UCSD-AML1 (cell line): ENCODE measurements at regions not wholly inside any gene's neighbourhood (a gene's known extent, or its start where the extent isn't known, plus 50 kb on each side); places are given as distances from the start of the nearest gene placed in this dataset.
"Not testable (repeated sequence)": the region's sequence is repeated elsewhere in the genome, so short reads cannot be mapped to it uniquely, and the experiment has no call there.

Experiments
- DNase-seq: peaks from one replicate; lab custom pipeline; 2025; ENCODE audit not compliant: unreplicated experiment; lab: John Stamatoyannopoulos, UW

DNA sequence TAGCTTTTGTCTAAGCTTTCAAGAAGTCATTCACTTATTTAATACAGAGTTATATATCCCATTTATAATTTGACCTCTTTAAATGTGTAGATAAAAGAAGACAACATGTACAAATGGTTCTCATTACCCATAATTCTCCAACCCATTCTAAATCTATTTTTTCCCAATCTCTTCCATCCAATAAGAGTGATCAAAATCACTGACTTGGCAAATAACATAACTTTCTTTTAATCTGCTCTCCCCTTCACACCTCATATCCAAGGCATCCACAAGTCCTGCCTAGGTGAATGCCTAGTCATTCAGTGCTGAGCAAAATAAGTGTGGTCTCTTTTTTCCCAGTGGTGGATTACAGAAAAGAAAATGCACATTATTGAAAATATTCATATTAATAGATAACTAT, 1231.1 kb downstream of the CDH11 start:
- no peak for DNase-seq

DNA sequence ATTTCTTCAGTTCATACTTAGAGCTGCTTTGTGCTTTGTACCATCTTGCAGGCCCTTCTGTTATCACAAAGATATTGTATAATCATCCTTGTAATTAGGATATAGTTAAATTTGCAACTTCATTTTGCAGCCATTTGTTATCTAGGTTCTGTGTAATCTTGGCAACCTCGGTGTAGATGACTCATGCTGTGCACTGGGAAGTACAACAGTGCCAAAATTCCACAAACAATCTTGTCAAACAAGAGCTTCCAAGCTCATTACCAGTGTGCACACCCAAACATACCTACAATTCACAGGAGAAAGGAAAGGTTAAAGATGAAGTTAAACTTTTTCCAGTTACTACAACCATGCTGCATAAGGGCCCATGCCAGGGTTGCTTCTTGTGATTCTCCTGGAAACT, 1231.8 kb downstream of the CDH11 start:
- DNase-seq: no peak

DNA sequence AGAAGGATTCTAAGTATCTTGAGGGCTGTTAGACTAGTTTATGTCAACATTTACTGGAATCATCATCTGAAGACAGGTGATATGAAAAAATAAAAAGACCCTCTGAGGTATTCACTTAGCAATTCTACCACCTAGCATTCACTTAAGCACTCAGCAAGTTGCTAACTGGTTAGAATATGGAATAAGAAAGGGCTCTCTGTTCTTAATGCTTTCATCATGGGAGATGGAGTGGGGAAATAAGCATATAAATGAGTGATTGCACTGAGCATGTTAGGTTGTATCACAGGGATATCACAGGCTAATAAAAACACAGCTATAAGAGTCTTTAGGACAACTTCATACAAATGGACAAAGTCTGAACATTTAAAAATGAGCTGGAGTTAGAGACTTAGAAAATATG, 1238.8 kb downstream of the CDH11 start:
- DNase-seq: no peak

DNA sequence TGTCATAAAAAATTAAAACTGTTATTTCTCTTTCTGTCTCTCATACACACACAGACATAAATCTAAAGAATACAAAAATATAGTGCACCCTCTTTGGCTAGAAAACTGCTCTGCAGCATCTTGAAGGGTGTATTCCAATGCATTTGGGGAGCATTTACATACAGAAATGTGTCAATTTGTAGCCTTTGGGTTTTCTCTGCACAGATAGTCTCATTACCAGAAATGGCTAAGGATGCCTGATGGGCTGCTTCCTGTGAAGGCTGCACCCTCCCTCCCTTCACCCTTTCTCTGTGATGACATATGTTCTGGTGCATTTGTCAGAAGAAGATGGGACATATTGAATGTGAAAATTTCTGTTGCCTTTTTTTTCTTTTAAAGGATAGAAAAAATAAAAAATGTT, 1239.3 kb downstream of the CDH11 start:
- DNase-seq: no peak

DNA sequence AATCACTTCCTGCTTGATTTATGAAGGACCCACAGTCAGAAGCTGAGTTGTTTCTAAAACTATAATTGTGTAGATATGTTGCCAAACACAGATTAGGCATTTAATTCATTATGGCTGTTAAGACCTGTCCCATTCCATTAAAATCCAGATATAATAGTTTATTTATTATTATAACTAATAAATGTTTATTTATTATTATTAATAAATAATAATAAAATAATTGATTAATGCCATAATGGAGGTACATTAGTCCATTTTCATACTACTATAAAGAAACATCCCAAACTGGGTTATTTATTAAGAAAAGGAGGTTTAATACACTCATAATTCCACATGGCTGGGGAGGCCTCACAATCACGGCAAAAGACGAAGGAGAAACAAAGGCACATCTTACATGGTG, 1240.9 kb downstream of the CDH11 start:
- no peak for DNase-seq

GRCh38 chr16:63877401-63877800, 1244.5 kb downstream of the CDH11 start:
- DNase-seq: no peak

- DNase-seq: no peak
These were observed 1245.8 kb downstream of the CDH11 start for GRCh38 chr16:63876103-63876502.

GRCh38 chr16:63860700-63861099, 1261.2 kb downstream of the CDH11 start:
- DNase-seq: not testable (repeated sequence)

- DNase-seq: no peak
These were observed 1265.3 kb downstream of the CDH11 start for GRCh38 chr16:63856537-63856936.

DNA sequence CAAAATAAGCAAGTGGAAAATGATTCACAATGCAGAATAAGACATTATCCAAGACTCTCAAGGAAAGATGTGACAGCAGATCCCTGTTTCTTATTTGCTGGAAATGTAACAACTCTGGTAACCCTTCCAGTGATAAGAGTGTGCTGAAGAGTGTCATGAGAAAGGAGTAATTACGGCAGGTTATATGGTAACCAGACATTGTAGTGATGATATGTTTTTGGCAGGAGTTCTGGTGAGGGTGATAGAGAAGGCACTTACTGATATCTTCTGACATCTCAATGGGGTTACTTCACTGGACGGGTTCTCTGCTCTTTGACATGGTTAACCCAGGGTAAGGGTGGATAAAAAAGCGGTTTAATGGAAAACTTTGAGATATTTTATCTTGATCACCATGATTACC, 1270.9 kb downstream of the CDH11 start:
- DNase-seq: no peak

DNA sequence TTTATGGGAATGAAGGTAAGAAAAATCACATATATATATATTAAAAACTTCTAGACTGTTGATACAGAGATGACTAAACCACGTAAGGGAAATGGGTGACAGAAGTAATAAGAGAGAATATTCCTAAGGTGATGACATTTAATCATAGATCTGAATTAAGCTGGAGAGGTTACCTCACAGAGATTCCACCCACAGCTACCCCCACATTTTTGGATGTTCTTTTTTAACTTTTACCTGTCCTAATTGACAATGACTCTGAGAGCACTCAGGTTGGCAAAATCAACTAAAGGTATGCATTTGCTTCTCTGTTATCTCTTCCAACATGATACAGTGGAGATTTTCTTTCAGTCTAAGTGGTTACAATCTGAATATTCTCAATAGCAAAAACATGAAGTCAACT, 1280.6 kb downstream of the CDH11 start:
- DNase-seq: no peak

DNA sequence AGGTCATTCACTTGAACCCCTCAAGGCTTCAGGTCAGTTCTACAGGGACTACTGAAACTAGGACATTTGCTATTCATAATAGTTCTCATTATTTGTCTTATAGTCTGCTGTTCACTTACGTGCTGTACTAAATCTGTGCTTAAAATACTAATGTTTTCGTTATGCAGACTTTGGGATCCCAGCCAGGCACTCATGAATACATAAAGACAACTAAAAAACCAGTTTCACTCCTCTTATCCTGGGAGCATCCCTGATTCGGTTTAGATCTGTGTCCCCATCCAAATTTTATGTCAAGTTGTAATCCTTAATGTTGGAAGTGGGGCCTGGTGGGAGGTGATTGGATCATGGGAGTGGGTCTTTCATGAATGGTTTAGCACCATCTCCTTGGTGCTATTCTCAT, 1291.8 kb downstream of the CDH11 start:
- no peak for DNase-seq

- no peak for DNase-seq
These were observed 1299.0 kb downstream of the CDH11 start for GRCh38 chr16:63822818-63823217.

DNA sequence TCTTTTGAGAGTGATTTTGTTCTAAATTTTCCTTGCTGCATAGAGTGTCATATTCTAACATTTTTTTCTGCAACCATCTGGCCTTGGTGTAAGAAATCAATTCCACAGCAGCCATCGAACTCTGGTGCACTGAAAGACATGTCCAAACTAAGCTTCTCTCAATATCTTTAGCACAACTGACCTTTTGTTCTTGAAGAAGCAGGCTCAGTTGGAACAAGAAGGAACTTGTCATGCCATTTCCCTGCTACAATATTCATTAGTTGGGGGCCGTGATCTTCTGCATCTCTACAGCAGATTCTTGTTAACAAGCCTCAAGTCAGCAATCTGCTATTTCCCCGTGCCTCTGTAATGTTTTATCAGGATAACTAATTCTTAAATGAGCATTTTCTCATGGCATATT, 1305.6 kb downstream of the CDH11 start:
- DNase-seq: no peak

- DNase-seq: no peak
These were observed 1308.0 kb downstream of the CDH11 start for GRCh38 chr16:63813862-63814261.

- DNase-seq: no peak
These were observed 1313.1 kb downstream of the CDH11 start for GRCh38 chr16:63808730-63809129.

DNA sequence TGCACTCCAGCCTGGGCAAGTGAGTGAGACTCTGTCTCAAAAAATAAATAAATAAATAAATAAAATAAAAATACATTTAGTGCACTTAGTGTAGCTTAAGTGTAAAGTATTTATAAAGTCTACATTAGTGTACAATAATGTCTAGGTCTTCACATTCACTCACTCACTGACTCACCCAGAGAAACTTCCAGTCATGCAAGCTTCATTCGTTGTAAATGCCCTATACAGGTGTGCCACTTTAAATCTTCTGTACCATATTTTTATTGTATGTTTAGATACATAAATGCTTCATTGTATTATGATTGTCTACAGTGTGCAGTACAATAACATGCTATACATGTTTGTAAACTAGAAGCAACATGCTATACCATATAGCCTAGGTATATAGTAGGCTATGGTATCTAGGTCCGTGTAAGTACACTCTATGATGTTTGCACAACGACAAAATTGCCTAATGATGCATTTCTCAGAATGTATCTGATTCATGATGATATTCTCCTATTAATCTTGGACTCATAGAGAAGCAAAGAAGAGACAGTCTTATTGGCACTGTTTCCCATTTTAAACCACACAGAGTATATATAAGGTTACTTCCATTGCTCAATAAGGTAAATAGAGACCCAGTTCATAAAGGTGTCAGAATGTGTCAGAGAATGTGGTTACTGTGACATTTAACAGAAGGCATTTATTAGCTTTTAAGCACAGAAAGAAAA, 1314.9 kb downstream of the CDH11 start:
- DNase-seq: no peak

DNA sequence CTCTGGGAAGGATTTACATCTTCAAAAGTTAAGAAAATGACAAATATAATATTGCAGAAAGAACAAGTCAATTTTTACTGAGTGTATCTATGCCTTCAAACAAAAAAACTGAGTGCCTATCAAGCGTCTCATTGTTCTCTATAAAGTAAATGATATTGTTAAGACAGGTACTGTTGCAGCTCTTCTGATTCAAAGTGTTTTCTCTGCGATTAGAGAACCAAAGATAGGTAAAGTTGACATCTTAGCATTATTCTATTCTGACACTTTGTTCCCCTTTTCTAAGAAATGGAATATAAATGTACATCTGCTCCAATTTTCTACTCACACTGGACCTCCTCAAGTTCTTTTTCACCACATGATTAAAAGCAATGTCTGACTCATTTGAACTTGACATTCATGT, 1317.7 kb downstream of the CDH11 start:
- DNase-seq: no peak

GRCh38 chr16:63789603-63790002, 1332.3 kb downstream of the CDH11 start:
- DNase-seq: no peak

GRCh38 chr16:63787014-63787413, 1334.8 kb downstream of the CDH11 start:
- DNase-seq: no peak

DNA sequence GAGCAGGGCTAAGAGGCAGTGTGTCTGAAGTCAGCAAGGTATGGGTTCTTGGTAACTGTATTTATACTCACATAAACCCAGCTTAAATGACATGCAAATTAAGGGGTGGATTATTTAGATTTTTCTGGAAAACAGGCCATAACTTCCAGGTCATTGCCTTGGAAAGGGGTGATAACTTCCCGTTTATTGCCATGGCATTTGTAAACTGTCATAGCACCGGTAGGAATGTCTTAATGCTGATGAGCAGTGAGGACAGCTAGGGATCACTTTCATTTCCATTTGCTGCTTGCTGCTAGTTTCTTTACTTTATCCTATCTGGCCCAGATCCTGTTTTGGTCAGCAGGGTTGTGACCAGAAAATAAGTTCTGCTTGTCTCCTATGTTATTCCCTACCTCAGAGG, 1336.7 kb downstream of the CDH11 start:
- DNase-seq: no peak

- no peak for DNase-seq
These were observed 1345.4 kb downstream of the CDH11 start for GRCh38 chr16:63776437-63776836.

GRCh38 chr16:63776034-63776433, 1345.8 kb downstream of the CDH11 start:
- DNase-seq: no peak
